Spleen (tissue), 7 donors: ENCODE measurements at regions not wholly inside any gene's neighbourhood (a gene's known extent, or its start where the extent isn't known, plus 50 kb on each side); places are given as distances from the start of the nearest gene placed in this dataset.

ENCODE experiments used
- POLR2A ChIP-seq, 3 donors: fragments of 450-650 bp; IDR thresholded peaks; one replicate each; pipeline ENCODE4 v1.5.1; 2017; ENCODE audit warnings: antibody characterized with exemption in 3 of 3, mild to moderate bottlenecking in 1 of 3
- TF ChIP-seq, protein P1 (sequence below), 11 experiments: fragments of 200-600 bp in 7 of 11; fragments of 450-650 bp in 4 of 11; sonication (generic) in 4 of 11; IDR thresholded peaks in 8 of 11; conservative IDR thresholded peaks in 3 of 11; 1 replicate in 7 of 11; 2 replicates in 4 of 11; pipeline versions ENCODE4 v1.4.0 to v1.8.0; 2016 to 2021; ENCODE audit warnings: antibody characterized with exemption in 11 of 11, inconsistent platforms in 4 of 11, mild to moderate bottlenecking in 1 of 11
- donor health status: DM: no; HTN: no; CAD: no; lungs with moderate emphysema.
- donor health status: DM: no; HTN: no; CAD: no.
- donor health status: DM: no; HTN: no; CAD: no.

DNA sequence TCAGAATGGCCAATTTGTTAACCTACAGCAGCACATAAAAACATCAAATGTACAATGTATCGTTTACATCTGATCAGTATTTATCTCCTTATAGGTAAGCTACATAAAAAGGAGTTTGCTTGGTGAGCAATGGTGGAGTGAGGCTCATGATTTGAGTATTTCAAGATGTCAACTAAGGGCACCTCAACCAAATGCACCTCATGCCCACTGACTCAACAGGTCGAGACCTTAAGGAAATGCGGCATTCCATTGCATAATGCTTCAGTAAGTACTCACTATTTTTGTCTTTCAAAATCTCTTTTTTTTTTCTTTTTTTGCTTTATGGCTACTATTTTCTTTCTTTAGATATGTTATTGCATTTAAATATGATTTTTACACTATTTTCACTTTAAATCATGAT, 181.0 kb upstream of the TLL1 start:
- TF ChIP-seq POLR2A (IDR thresholded peaks at IDR 0.05): no peak
- TF ChIP-seq, protein P1, sequence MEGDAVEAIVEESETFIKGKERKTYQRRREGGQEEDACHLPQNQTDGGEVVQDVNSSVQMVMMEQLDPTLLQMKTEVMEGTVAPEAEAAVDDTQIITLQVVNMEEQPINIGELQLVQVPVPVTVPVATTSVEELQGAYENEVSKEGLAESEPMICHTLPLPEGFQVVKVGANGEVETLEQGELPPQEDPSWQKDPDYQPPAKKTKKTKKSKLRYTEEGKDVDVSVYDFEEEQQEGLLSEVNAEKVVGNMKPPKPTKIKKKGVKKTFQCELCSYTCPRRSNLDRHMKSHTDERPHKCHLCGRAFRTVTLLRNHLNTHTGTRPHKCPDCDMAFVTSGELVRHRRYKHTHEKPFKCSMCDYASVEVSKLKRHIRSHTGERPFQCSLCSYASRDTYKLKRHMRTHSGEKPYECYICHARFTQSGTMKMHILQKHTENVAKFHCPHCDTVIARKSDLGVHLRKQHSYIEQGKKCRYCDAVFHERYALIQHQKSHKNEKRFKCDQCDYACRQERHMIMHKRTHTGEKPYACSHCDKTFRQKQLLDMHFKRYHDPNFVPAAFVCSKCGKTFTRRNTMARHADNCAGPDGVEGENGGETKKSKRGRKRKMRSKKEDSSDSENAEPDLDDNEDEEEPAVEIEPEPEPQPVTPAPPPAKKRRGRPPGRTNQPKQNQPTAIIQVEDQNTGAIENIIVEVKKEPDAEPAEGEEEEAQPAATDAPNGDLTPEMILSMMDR (IDR thresholded peaks at IDR 0.05 in 8 of 11, conservative IDR thresholded peaks at IDR 0.05 in 3 of 11): no peak
